HCT116 (cell line): ENCODE measurements at regions not wholly inside any gene's neighbourhood (a gene's known extent, or its start where the extent isn't known, plus 50 kb on each side); places are given as distances from the start of the nearest gene placed in this dataset.

Source experiments
- ATAC-seq: fragments of 200-7000 bp; cut with Tn5 transposase; 2 replicates; pipeline ENCODE4 v1.9.1; 2020; ENCODE audit warnings: mild to moderate bottlenecking, moderate library complexity
- BruUV-seq: library from RNA; stranded (reverse); fragments of 400-500 nt; replicated peaks from 2 replicates; lab custom pipeline; 2021; lab: Mats Ljungman, UMichigan
- CTCF ChIA-PET: fragments of 300-600 bp; sonication (Branson Sonifier 250); formaldehyde crosslinking; loops from one replicate; lab custom pipeline; 2021; ENCODE audit warnings: antibody characterized with exemption; lab: Charles Lee
- POLR2A ChIA-PET: fragments of 300-600, 350-600 bp; sonication (Branson Sonifier 250); formaldehyde crosslinking; loops from one replicate; lab custom pipeline; 2021; ENCODE audit warnings: antibody characterized with exemption; lab: Charles Lee
- RAD21 ChIA-PET, 2 experiments: fragments of 300-600 bp; sonication (Branson Sonifier 250); formaldehyde crosslinking; loops; one replicate each; lab custom pipeline; 2023; ENCODE audit warnings: low total read pairs in 2 of 2; ENCODE audit not compliant: uncharacterized antibody in 2 of 2, unreplicated experiment in 2 of 2, low non-redundant PET in 1 of 2; lab: Charles Lee
- DNase-seq: peaks from one replicate; pipeline ENCODE4 v3.0.0-alpha.2; 2010; ENCODE audit warnings: low read depth, low spot score
- H2AFZ ChIP-seq: fragments of 200-600 bp; shearing (Covaris generic), sonication (generic); 2 replicates; pipeline ENCODE4 v1.6.1; 2017; ENCODE audit warnings: low read depth, mixed run types, mixed read lengths, antibody characterized with exemption, low read length; ENCODE audit not compliant: poor library complexity, severe bottlenecking
- H3K27ac ChIP-seq: 2 replicates; pipeline ENCODE4 v1.5.1; 2012; ENCODE audit warnings: low read depth, low read length
- H3K27me3 ChIP-seq: fragments of 200-600 bp; sonication (generic); 2 replicates; pipeline ENCODE4 v1.6.1; 2016; ENCODE audit warnings: mixed run types, low read length, mixed read lengths; ENCODE audit not compliant: insufficient read depth
- H3K36me3 ChIP-seq, 2 experiments: fragments of 200-500 bp in 1 of 2; fragments of 200-600 bp in 1 of 2; sonication (Bioruptor generic) in 1 of 2; sonication (generic) in 1 of 2; 2 replicates each; pipeline versions ENCODE4 v1.5.1 to v1.6.1; 2014 to 2016; ENCODE audit warnings: low read length in 2 of 2, inconsistent platforms in 1 of 2, mixed read lengths in 1 of 2, mixed run types in 1 of 2; ENCODE audit not compliant: insufficient read depth in 2 of 2, control insufficient read depth in 1 of 2
- H3K4me1 ChIP-seq, 2 experiments: fragments of 200-600 bp in 1 of 2; sonication (generic) in 1 of 2; 2 replicates each; pipeline versions ENCODE4 v1.5.1 to v1.6.1; 2012 to 2017; ENCODE audit warnings: low read length in 2 of 2, inconsistent platforms in 1 of 2, mild to moderate bottlenecking in 1 of 2, mixed read lengths in 1 of 2, mixed run types in 1 of 2, moderate library complexity in 1 of 2; ENCODE audit not compliant: insufficient read depth in 2 of 2, control insufficient read depth in 1 of 2
- H3K4me2 ChIP-seq: fragments of 200-600 bp; sonication (generic); 2 replicates; pipeline ENCODE4 v1.6.1; 2017; ENCODE audit warnings: mixed run types, low read length, mixed read lengths
- H3K4me3 ChIP-seq, 2 experiments: fragments of 200-600 bp in 1 of 2; sonication (generic) in 1 of 2; replicated peaks in 1 of 2; 2 replicates each; pipeline ENCODE4 v1.5.1; 2011 to 2016; ENCODE audit warnings: low read length in 2 of 2, control low read depth in 1 of 2, low read depth in 1 of 2, mild to moderate bottlenecking in 1 of 2, mixed read lengths in 1 of 2, mixed run types in 1 of 2
- H3K79me2 ChIP-seq: fragments of 200-600 bp; sonication (generic); 2 replicates; pipeline ENCODE4 v1.6.1; 2017; ENCODE audit warnings: mild to moderate bottlenecking, mixed run types, low read length, moderate library complexity, mixed read lengths; ENCODE audit not compliant: insufficient read depth
- H3K9ac ChIP-seq: fragments of 200-600 bp; sonication (generic); 2 replicates; pipeline ENCODE4 v1.6.1; 2016; ENCODE audit warnings: low read length, mixed read lengths
- H3K9me2 ChIP-seq: fragments of 200-600 bp; sonication (generic), shearing (Covaris generic); 2 replicates; pipeline ENCODE4 v1.6.1; 2017; ENCODE audit warnings: mixed run types, mild to moderate bottlenecking, moderate library complexity; ENCODE audit not compliant: insufficient read depth
- H3K9me3 ChIP-seq, 2 experiments: fragments of 200-500 bp in 1 of 2; fragments of 200-600 bp in 1 of 2; sonication (Bioruptor generic) in 1 of 2; sonication (generic) in 1 of 2; 2 replicates each; pipeline ENCODE4 v1.6.1; 2014 to 2017; ENCODE audit warnings: low read length in 2 of 2, mixed read lengths in 2 of 2, inconsistent platforms in 1 of 2, low read depth in 1 of 2, mild to moderate bottlenecking in 1 of 2, mixed run types in 1 of 2, moderate library complexity in 1 of 2; ENCODE audit not compliant: control insufficient read depth in 1 of 2, insufficient read depth in 1 of 2
- H4K20me1 ChIP-seq: fragments of 200-600 bp; sonication (generic), shearing (Covaris generic); 2 replicates; pipeline ENCODE4 v1.6.1; 2017; ENCODE audit warnings: mixed run types, mild to moderate bottlenecking, moderate library complexity; ENCODE audit not compliant: insufficient read depth
- CBX3 ChIP-seq: IDR thresholded peaks from 2 replicates; pipeline ENCODE4 v1.6.1; 2012; ENCODE audit warnings: low read depth
- CEBPB ChIP-seq: IDR thresholded peaks from 2 replicates; pipeline ENCODE4 v1.6.1; 2012; ENCODE audit warnings: low read depth
- EZH2 ChIP-seq: fragments of 200-600 bp; sonication (generic); IDR thresholded peaks from 2 replicates; pipeline ENCODE4 v1.6.1; 2017; ENCODE audit warnings: antibody characterized with exemption, mixed run types
- EZH2phosphoT487 ChIP-seq: fragments of 200-600 bp; IDR thresholded peaks from 2 replicates; pipeline ENCODE4 v1.6.1; 2018; ENCODE audit warnings: antibody characterized with exemption, borderline replicate concordance
- FOSL1 ChIP-seq: IDR thresholded peaks from 2 replicates; pipeline ENCODE4 v1.6.1; 2012; ENCODE audit warnings: low read depth
- RAD21 ChIP-seq: IDR thresholded peaks from 2 replicates; pipeline ENCODE4 v1.6.1; 2012; ENCODE audit warnings: low read depth, mild to moderate bottlenecking
- SIN3A ChIP-seq: IDR thresholded peaks from 2 replicates; pipeline ENCODE4 v1.6.1; 2012; ENCODE audit warnings: low read depth
- SRF ChIP-seq: IDR thresholded peaks from 2 replicates; pipeline ENCODE4 v1.6.1; 2012; ENCODE audit warnings: low read depth
- ZFX ChIP-seq: fragments of 450-650 bp; IDR thresholded peaks from 2 replicates; pipeline ENCODE4 v1.6.1; 2017
- intact Hi-C: fragments of 100-400 bp; cut with micrococcal nuclease; formaldehyde crosslinking; loops from 2 replicates; pipeline ENCODE4 v1.10.0; 2022
- TF ChIP-seq, protein P1 (sequence below): IDR thresholded peaks from 2 replicates; pipeline ENCODE4 v1.6.1; 2011; ENCODE audit warnings: mild to moderate bottlenecking, low read length, moderate library complexity; ENCODE audit not compliant: insufficient replicate concordance; ENCODE audit errors: extremely low read depth
- TF ChIP-seq, protein P2 (sequence below): IDR thresholded peaks from 2 replicates; pipeline ENCODE4 v1.6.1; 2012; ENCODE audit warnings: low read depth
- TF ChIP-seq, protein P3 (sequence below), 3 experiments: fragments of 200-600 bp in 1 of 3; sonication (generic) in 1 of 3; IDR thresholded peaks in 2 of 3; conservative IDR thresholded peaks in 1 of 3; 2 replicates each; pipeline ENCODE4 v1.5.1; 2012 to 2017; ENCODE audit warnings: low read depth in 2 of 3, low read length in 2 of 3, antibody characterized with exemption in 1 of 3, borderline replicate concordance in 1 of 3, control low read depth in 1 of 3, mild to moderate bottlenecking in 1 of 3, mixed read lengths in 1 of 3, mixed run types in 1 of 3, moderate library complexity in 1 of 3; ENCODE audit not compliant: insufficient read depth in 1 of 3

DNA sequence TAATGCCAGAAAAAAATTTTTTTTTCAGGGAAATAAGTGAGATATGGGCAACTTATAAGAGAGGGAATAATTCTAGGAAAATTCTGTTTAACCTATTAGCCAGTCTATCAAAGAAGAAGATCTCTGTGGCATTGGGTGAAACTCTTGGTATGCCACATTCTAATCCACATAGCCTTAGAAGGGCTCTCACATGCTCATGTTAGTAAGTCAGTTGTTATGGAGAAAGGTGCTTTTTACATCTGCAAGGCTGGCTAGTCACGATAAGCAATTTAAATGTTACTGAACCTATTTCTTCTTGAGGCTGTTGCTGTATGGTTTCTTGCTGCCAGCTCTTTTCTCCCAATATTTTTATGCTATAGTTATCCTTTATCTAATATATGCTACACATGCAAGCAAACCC, 89.9 kb upstream of the MAGI1 start (continued):
- TF ChIP-seq, protein P1, sequence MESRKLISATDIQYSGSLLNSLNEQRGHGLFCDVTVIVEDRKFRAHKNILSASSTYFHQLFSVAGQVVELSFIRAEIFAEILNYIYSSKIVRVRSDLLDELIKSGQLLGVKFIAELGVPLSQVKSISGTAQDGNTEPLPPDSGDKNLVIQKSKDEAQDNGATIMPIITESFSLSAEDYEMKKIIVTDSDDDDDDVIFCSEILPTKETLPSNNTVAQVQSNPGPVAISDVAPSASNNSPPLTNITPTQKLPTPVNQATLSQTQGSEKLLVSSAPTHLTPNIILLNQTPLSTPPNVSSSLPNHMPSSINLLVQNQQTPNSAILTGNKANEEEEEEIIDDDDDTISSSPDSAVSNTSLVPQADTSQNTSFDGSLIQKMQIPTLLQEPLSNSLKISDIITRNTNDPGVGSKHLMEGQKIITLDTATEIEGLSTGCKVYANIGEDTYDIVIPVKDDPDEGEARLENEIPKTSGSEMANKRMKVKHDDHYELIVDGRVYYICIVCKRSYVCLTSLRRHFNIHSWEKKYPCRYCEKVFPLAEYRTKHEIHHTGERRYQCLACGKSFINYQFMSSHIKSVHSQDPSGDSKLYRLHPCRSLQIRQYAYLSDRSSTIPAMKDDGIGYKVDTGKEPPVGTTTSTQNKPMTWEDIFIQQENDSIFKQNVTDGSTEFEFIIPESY = no peak
- TF ChIP-seq RAD21 (no peak), ZFX (no peak), CBX3 (no peak), SIN3A (no peak)

DNA sequence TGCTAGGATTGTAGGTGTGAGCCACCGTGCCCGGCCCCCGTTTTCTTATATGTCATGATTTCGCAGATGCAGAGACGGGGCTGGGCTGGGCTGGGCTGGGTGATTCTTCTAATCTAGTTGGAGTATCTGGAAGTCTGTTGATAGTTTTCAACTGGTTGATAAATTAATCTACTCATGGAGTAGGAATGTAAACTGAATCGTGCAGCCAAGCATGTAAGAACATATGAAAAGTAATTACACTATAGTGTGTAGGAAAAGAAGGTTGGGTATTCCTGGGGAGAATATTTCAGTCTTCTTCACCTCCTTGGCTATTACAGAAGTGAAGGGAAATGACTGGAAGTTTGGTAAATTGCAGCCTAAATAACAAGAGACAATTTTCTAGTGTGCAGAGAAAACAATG, 82.6 kb upstream of the MAGI1 start:
- intact Hi-C loops = no loop called here
- RAD21 ChIA-PET = no interaction called here
- Histone ChIP-seq H3K79me2 (no peaks in the 10 kb centered on the region), H3K4me3 (no peak overlapping the region), H3K36me3 (no peaks in the 10 kb centered on the region), H3K9me2 (no peaks in the 10 kb centered on the region), H2AFZ (no peak overlapping the region), H3K4me1 (peaks cover 3 to 4% of the 10 kb centered on the region in 2 experiments; a peak in 3 of 4 replicates), H3K27ac (no peak overlapping the region), H3K4me2 (no peak overlapping the region), H3K27me3 (no peaks in the 10 kb centered on the region), H3K9me3 (no peaks in the 10 kb centered on the region), H3K9ac (no peak overlapping the region), H4K20me1 (no peaks in the 10 kb centered on the region)
- TF ChIP-seq, protein P2, sequence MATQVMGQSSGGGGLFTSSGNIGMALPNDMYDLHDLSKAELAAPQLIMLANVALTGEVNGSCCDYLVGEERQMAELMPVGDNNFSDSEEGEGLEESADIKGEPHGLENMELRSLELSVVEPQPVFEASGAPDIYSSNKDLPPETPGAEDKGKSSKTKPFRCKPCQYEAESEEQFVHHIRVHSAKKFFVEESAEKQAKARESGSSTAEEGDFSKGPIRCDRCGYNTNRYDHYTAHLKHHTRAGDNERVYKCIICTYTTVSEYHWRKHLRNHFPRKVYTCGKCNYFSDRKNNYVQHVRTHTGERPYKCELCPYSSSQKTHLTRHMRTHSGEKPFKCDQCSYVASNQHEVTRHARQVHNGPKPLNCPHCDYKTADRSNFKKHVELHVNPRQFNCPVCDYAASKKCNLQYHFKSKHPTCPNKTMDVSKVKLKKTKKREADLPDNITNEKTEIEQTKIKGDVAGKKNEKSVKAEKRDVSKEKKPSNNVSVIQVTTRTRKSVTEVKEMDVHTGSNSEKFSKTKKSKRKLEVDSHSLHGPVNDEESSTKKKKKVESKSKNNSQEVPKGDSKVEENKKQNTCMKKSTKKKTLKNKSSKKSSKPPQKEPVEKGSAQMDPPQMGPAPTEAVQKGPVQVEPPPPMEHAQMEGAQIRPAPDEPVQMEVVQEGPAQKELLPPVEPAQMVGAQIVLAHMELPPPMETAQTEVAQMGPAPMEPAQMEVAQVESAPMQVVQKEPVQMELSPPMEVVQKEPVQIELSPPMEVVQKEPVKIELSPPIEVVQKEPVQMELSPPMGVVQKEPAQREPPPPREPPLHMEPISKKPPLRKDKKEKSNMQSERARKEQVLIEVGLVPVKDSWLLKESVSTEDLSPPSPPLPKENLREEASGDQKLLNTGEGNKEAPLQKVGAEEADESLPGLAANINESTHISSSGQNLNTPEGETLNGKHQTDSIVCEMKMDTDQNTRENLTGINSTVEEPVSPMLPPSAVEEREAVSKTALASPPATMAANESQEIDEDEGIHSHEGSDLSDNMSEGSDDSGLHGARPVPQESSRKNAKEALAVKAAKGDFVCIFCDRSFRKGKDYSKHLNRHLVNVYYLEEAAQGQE = no peak
- TF ChIP-seq, protein P3, sequence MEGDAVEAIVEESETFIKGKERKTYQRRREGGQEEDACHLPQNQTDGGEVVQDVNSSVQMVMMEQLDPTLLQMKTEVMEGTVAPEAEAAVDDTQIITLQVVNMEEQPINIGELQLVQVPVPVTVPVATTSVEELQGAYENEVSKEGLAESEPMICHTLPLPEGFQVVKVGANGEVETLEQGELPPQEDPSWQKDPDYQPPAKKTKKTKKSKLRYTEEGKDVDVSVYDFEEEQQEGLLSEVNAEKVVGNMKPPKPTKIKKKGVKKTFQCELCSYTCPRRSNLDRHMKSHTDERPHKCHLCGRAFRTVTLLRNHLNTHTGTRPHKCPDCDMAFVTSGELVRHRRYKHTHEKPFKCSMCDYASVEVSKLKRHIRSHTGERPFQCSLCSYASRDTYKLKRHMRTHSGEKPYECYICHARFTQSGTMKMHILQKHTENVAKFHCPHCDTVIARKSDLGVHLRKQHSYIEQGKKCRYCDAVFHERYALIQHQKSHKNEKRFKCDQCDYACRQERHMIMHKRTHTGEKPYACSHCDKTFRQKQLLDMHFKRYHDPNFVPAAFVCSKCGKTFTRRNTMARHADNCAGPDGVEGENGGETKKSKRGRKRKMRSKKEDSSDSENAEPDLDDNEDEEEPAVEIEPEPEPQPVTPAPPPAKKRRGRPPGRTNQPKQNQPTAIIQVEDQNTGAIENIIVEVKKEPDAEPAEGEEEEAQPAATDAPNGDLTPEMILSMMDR (IDR thresholded peaks at IDR 0.05 in 2 of 3, conservative IDR thresholded peaks at IDR 0.05 in 1 of 3; ENCODE audit: borderline replicate concordance in 1 of 3, insufficient read depth in 1 of 3, low read depth in 2 of 3, low read length in 2 of 3) = no peak
- TF ChIP-seq EZH2 = no peak
- TF ChIP-seq FOSL1 = no peak
- no peak for TF ChIP-seq SIN3A
- no peak for TF ChIP-seq SRF
- TF ChIP-seq EZH2phosphoT487 = no peak
- TF ChIP-seq CEBPB = no peak
- ATAC-seq (no peak), DNase-seq (no peak)
- CTCF ChIA-PET = no interaction called here
- POLR2A ChIA-PET = no interaction called here
- no TSS peak for BruUV-seq
